ENCODE measurements at regions not wholly inside any gene's neighbourhood (a gene's known extent, or its start where the extent isn't known, plus 50 kb on each side); places are given as distances from the start of the nearest gene placed in this dataset.
A peak's percentile ranks its signal among the peaks of the same experiment; 100 is the strongest.
"Not testable (repeated sequence)": the region's sequence is repeated elsewhere in the genome, so short reads cannot be mapped to it uniquely, and the experiment has no call there.

DNA sequence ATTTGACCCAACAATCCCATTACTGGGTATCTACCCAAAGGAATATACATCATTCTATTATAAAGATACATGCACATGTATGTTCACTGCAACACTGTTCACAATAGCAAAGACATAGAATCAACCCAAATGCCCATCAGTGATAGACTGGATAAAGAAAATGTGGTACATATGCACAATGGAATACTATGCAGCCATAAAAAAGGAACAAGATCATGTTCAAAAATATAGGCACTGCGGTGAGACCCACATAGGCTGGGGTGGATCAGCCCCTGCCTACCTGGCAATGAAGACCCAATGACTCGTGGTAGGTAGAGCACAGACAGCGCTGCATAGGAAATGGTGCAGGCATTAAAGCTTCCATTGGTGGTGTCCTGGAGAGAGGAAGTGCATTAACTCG, 88.6 kb upstream of the NFIL3 start:
- DNase-seq (ENCODE audit: low read depth); H3K4me3 ChIP-seq (ENCODE audit: low read depth, low read length): not testable (repeated sequence)

DNA sequence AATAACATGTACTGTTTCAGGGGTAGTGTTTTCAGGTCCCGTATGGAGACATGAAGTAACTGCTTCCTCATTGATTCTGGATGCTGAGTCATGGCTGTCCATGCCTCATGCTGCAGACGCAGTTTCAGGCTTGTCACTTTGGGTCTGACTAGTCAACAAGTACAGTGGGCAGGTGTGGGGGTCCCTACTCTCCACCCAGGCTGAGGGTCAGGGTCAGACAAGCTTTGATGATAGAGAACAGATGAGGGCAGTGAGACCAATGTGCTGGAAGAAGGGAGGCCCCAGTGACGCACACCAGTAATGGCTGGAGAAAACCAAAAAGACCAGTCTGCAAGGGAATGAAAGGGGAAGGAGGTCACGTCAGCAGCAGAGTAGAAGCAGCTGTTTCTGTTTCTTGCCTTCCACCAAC, 80.0 kb upstream of the NFIL3 start:
- no peak overlapping the region for H3K4me3 ChIP-seq (ENCODE audit: low read depth, low read length)
- no peak for DNase-seq (ENCODE audit: low read depth)
- TF ChIP-seq, protein P1, sequence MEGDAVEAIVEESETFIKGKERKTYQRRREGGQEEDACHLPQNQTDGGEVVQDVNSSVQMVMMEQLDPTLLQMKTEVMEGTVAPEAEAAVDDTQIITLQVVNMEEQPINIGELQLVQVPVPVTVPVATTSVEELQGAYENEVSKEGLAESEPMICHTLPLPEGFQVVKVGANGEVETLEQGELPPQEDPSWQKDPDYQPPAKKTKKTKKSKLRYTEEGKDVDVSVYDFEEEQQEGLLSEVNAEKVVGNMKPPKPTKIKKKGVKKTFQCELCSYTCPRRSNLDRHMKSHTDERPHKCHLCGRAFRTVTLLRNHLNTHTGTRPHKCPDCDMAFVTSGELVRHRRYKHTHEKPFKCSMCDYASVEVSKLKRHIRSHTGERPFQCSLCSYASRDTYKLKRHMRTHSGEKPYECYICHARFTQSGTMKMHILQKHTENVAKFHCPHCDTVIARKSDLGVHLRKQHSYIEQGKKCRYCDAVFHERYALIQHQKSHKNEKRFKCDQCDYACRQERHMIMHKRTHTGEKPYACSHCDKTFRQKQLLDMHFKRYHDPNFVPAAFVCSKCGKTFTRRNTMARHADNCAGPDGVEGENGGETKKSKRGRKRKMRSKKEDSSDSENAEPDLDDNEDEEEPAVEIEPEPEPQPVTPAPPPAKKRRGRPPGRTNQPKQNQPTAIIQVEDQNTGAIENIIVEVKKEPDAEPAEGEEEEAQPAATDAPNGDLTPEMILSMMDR (IDR thresholded peaks at IDR 0.05; ENCODE audit: control insufficient read depth, extremely low read depth, insufficient read depth) = no peak

DNA sequence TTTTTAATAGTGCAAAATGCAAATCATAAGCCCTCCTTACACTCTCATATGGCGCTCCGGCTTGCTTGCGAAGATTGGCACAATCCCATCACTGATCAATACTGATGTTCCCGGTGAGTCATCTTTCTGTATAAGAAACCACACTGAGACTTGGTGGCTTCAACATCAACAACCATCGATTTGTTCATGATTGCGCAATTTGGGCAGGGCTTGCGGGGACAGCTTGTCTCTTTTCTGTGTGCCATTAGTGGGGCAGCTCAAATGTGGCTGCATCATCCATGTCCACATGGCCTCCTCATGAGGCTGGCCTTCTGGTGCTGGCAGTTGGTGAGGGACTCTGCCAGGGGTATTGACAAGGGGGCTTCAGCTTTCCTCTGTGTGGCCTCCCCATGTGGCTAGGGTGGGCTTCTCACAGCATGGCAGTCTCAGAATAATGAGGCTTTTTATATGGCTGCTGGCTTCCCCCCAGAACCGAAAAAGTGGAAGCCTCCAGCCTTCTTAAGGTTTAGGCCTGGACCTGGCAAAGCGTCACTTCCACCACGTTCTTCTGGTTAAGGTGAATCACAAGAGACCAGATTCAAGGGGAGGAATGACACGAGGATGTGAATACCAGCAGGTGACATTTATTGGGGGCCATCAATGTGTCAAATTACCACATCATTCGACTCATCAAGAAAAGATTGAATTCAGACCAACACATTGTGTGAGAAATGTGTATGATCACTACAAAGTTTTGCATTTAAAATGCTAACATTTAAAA, 79.5 kb upstream of the NFIL3 start:
- no peak for DNase-seq (ENCODE audit: low read depth)
- H3K4me3 ChIP-seq (ENCODE audit: low read depth, low read length) = no peak overlapping the region
- TF ChIP-seq, protein P1 (IDR thresholded peaks at IDR 0.05; ENCODE audit: control insufficient read depth, extremely low read depth, insufficient read depth) = no peak

DNA sequence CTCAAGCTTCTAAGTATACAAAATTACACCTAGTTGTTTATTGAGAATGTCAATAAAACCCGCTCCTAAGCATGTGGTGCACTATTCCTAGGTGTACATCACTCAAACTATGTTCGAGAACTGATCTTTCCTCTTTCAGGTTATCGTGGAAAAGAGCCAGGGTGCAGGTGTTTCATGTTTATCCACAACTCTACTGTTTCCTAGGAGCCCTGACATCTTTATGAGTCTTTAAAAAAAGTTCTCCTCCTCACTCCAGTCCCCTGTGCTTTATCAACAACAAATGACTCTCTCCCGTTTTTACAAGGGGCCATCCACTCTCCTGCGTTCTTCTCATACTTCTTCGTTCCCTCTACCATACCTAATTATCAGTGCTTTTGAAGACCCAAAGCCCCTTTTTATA, 78.8 kb upstream of the NFIL3 start:
- DNase-seq (ENCODE audit: low read depth) = peak; percentile 53
- H3K4me3 ChIP-seq (ENCODE audit: low read depth, low read length) = no peak overlapping the region
- TF ChIP-seq, protein P1 (IDR thresholded peaks at IDR 0.05; ENCODE audit: control insufficient read depth, extremely low read depth, insufficient read depth) = no peak

DNA sequence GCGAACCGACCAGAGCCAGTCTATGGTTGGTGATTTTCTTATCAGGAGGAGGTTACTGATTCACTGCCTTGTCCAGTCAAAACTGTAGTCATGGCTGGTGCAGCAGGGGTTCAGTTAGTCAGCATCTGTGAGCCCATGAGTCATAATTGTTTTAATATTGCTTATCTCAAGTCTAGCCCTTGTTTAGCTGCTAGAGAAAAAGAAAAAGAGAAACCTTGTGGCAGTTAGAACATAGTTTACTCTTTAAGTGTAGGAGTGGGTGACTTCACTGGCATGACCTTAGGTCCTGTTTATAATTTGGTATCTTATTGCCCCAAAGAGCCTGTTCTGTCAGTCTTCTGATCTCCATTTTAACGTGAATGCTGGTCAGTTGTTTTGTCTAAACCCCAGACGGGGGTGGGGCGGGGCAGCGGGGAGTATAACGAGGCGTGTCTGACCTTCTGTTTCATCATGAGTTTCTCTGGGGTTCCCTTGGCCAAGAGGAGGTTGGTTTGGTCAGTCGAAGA, 76.9 kb upstream of the NFIL3 start:
- TF ChIP-seq, protein P1 (IDR thresholded peaks at IDR 0.05; ENCODE audit: control insufficient read depth, extremely low read depth, insufficient read depth) = no peak
- no peak overlapping the region for H3K4me3 ChIP-seq (ENCODE audit: low read depth, low read length)
- no peak for DNase-seq (ENCODE audit: low read depth)

DNA sequence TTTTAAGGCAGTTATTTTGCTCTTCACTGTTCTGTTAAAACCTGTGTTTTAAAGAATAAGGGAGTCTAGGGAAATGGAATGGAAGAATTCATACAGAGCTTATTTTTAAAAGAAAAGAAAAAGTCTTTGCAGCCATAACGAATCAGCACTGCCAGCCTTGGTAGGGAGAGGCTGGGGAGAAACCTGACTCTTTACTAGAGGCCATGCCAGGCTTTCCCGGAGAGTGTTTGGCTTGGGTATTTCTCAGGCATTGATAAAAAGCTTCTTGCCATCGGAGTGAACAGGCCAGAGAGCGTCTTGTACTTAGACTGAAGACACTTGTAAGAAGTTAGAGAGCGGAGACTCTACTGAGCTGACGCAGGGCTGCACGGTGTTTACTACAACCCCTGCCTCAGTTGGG, 72.7 kb upstream of the NFIL3 start:
- TF ChIP-seq, protein P1 (IDR thresholded peaks at IDR 0.05; ENCODE audit: control insufficient read depth, extremely low read depth, insufficient read depth) = no peak
- H3K4me3 ChIP-seq (ENCODE audit: low read depth, low read length) = no peak overlapping the region
- no peak for DNase-seq (ENCODE audit: low read depth)

DNA sequence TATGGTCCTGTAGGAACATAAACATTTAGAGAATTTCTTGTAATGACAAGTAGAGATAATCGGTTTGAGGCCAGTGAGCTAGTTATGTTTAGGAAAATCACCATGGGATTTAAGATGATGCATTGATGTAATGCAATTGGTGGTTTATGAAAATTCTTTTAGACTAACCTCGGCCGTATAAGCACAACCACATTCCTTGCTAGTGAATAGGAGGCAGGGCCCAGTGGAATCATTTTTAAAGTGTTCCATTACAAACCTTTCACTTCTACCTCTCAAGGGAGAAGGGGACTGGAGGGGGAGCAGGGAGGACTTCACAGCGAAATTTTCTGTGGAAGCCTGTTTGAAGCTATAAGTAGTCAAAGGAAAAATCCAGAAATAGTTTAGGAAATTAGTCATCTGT, 71.8 kb upstream of the NFIL3 start:
- TF ChIP-seq, protein P1 (IDR thresholded peaks at IDR 0.05; ENCODE audit: control insufficient read depth, extremely low read depth, insufficient read depth) = no peak
- DNase-seq (ENCODE audit: low read depth) = no peak
- H3K4me3 ChIP-seq (ENCODE audit: low read depth, low read length) = no peak overlapping the region

Measured in LNCaP clone FGC (cell line).